GM19324 (cell line): ENCODE measurements at regions not wholly inside any gene's neighbourhood (a gene's known extent, or its start where the extent isn't known, plus 50 kb on each side); places are given as distances from the start of the nearest gene placed in this dataset.
"Not testable (repeated sequence)": the region's sequence is repeated elsewhere in the genome, so short reads cannot be mapped to it uniquely, and the experiment has no call there.

ENCODE experiments used
- ATAC-seq: cut with Tn5 transposase; IDR thresholded peaks from one replicate; pipeline ENCODE4 v1.9.1; 2021; ENCODE audit warnings: mild to moderate bottlenecking, moderate library complexity; ENCODE audit not compliant: unreplicated experiment, low FRiP score

GRCh38 chr6:112910256-112910655 is 563.1 kb downstream of the RFPL4B start:
- ATAC-seq = no peak

DNA sequence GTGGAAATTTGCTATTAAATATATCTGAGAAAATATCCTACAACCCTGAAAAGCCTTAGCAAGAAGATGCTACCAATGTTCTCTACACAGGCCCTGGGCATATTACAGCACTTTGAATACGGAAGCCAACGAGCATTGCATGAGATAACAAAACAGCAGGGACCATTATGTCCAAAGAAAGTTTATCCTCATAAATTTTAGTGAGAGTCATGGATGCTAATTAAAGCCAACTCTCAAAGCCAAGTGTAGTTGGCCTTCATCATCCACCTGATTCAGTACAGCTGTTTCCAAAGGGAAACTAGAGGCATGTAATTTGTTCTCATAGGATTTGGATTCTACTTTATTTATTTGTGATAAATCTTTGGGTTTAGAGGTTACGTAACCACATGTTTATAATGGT is 564.8 kb downstream of the RFPL4B start:
- no peak for ATAC-seq

DNA sequence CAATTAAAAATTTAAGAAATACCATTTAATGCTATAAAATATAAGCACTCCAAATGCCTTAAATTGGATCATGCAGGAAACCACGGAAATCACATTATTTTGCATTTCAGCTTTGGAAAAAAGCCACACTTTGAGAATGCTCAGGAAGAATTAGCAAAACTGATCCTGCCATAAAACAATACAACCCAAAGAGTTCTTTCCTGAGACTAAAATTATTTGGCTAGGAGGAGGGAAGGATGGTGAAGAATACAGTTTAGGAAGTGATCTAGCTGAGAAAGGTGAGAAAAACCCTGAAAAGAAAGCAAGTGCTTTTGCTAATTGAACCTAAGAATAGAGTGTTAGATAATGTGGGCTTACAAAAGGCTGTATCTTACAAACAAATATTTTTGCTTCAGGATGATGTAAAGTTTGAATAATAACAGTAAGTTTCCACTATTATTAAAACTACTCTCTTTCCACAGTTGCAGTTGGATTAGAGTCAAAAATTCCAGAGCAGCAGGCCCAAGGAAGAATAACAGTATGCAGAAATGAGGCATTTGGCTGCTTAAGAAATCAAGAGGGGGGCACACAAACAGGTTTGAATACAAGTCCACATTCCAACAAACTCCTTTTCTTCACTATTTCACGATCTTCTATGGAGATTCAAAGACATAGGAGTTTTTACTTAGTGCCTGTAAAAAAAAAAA is 565.4 kb downstream of the RFPL4B start:
- no peak for ATAC-seq

DNA sequence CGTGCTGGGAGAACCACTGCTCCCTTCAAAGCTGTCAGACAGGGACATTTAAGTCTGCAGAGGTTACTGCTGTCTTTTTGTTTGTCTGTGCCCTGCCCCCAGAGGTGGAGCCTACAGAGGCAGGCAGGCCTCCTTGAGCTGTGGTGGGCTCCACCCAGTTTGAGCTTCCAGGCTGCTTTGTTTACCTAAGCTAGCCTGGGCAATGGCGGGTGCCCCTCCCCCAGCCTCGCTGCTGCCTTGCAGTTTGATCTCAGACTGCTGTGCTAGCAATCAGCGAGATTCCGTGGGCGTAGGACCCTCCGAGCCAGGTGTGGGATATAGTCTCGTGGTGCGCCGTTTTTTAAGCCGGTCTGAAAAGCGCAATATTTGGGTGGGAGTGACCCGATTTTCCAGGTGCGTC is 572.6 kb downstream of the RFPL4B start:
- ATAC-seq = not testable (repeated sequence)

- no peak for ATAC-seq
Measured at GRCh38 chr6:112920994-112921393, 573.9 kb downstream of the RFPL4B start.

- ATAC-seq = no peak
Measured at GRCh38 chr6:112923940-112924587, 576.9 kb downstream of the RFPL4B start.

DNA sequence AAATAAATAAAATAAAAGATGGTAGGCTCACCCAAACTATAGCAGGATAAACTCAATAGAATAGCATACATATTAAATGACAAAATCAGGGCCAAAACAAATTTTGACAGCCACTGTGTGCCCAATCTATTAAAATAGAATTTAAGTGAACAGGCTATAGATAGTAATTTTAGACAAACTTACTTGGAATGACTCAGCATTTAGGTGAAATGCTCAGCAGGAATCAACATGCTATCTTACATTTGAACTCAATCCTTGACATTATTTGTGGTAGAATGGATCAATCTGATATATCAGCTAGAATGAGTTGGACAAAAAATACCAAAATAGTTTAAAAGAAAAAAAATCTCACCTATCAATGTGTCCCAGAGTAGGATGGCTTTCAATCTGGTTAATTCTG is 578.6 kb downstream of the RFPL4B start:
- no peak for ATAC-seq

- no peak for ATAC-seq
Measured at GRCh38 chr6:112927641-112928320, 580.7 kb downstream of the RFPL4B start.

GRCh38 chr6:112929641-112930040 is 582.5 kb downstream of the RFPL4B start:
- no peak for ATAC-seq

DNA sequence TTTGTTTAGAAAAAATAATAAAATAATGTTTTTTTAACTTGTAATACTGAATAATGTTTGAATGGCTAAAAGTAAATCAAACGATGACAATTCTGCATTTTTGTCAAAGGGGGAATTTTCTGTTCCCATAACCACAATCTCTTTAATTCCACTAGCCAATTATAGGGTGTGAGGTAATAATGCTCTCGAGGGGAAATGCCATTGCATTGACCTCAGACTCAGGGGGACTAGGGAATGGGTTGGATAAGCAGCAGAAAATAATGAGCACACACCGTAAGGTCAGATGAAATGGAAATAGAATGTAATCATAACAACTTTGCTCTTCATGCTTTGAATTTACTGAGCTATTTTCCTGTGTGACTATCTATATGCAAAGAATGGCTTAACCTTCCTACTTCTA is 584.7 kb downstream of the RFPL4B start:
- ATAC-seq = no peak

GRCh38 chr6:112933947-112934346 is 586.8 kb downstream of the RFPL4B start:
- ATAC-seq = no peak

DNA sequence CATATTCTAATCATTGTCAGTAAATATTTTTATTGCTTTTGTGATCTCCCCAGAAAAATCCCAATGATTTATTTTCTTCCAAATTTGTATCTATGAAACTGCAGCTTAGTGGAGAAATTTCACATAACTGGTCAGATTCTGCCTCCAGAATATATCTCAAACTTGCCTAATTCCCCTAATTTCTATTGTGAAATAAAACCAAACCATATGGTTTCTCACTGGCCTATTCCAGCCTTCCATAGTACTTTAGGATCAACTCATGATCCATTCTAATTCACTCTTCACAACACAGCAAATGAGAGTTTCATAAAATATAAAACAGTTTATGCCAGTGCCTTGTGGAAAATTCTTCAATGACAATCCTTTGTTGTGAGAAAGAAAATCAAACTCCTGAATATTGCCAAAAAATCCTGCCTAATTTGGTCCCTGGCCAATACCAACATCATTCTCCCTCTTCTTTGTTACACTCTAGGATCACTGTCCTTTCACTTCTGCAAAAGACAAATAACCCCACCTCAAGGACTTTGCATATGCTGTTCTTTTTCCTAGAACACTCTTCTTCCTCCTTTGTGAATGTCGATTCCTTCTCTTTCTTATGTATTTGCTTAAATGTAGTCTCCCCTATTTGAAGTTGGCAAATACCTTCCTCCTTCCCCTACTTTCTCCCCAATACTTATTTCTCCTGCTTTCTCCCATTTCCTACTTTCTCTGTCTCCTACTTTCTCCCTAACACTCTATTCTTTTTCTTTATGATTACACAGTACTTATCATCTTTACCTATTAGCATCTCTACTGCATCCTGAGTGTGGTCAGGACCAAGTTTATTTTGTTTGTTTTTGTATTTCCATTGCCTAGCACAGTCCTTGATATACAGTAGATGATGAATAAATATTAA is 587.5 kb downstream of the RFPL4B start:
- ATAC-seq = no peak

DNA sequence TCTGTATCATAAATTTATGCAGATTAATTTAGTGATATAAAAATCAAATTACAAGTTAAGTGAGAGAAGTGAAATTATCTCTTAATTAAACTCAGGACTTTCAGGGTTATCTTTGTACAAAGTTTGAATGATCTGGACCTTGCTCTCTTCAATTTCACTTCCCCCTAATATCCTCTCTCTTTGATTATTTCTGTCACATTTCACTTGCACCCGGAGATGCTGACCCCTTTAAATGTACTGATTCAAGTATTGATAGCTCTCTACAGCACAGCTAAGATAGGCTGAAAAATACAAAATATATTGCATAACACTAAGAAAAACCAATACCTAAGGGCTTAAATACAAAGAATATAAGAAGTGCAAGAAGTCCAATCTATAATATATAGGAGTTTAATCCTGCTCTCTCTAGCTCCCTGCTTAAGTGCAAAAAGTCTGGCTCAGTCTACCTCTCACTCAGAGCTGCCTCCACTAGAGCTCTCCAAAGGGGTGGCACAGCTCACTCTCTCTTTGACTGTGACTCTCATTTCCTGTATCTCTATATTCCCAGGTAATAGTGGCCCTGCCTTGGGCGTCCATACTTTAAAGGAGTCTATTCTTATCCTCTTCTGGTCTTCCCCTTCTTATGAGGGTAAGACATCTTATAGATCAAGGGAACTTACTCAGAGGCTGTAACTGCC is 588.4 kb downstream of the RFPL4B start:
- no peak for ATAC-seq

DNA sequence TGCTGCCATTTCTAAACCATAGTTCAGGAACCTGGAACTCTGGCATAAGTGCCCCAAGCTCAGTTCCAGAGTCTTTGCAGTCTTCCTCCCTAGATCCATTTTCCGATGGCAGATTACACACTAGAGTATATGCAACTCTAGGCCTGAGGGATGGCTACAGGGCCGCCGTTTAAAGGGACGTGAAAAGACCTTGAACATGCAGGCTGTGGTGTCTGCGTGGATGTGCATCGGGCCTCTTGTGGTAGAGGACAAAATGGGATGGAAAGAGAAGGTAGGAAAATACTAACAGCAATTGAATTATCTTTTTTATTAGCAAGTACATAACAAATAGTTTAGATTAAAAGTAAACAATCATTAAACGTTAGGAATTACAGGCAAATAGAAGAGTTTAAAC is 588.9 kb downstream of the RFPL4B start:
- ATAC-seq = no peak

DNA sequence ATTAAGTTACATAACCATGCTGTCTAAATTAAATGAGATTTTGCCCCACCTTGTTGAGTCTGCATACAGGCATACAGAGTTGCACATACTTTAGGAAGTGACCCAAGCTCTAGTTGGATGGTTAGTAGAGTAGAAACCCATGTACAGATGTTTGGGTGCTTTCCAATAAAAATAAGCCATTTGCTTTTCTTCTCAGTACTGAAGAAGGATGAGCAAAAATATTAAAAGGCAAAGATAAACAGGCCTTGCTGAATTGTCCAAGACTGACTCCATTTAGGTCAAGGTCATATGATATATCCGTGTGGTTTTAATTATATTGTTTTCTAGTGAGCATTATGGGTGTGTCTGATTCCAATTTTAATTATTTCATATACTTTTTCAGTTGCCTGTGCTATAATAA is 589.4 kb downstream of the RFPL4B start:
- no peak for ATAC-seq

DNA sequence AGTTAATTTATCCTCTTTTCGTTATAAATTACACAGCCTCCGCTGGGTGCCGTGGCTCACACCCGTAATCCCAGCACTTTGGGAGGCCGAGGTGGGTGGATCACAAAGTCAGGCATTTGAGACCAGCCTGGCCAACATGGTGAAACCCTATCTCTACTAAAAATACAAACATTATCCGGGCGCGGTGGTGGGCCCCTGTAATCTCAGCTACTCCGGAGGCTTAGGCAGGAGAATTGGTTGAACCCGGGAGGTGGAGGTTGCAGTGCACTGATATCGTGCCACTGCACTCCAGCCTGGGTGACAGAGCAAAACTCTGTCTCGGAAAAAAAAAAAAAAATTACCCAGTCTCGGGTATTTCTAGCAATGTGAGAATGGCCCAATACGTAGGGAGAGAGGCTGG is 590.6 kb downstream of the RFPL4B start:
- not testable (repeated sequence) for ATAC-seq

- ATAC-seq = no peak
Measured at GRCh38 chr6:112938650-112939049, 591.5 kb downstream of the RFPL4B start.

GRCh38 chr6:112939563-112939962 is 592.4 kb downstream of the RFPL4B start:
- ATAC-seq = no peak

- no peak for ATAC-seq
Measured at GRCh38 chr6:112941613-112942012, 594.5 kb downstream of the RFPL4B start.

GRCh38 chr6:112946051-112946450 is 598.9 kb downstream of the RFPL4B start:
- no peak for ATAC-seq
